ENCODE measurements at regions not wholly inside any gene's neighbourhood (a gene's known extent, or its start where the extent isn't known, plus 50 kb on each side); places are given as distances from the start of the nearest gene placed in this dataset.

- TF ChIP-seq CTCF (conservative IDR thresholded peaks at IDR 0.05; ENCODE audit: low read length), result no peak
- H3K4me3 ChIP-seq (ENCODE audit: low read length), result no peak overlapping the region
- DNase-seq (ENCODE audit: low read depth), result no peak
Measured at GRCh38 chr17:5823219-5823618, 238.9 kb upstream of the NLRP1 start.

- no peak for DNase-seq (ENCODE audit: low read depth)
- H3K4me3 ChIP-seq (ENCODE audit: low read length), result no peak overlapping the region
- no peak for TF ChIP-seq CTCF (conservative IDR thresholded peaks at IDR 0.05; ENCODE audit: low read length)
Measured at GRCh38 chr17:5825717-5826330, 241.5 kb upstream of the NLRP1 start.

GRCh38 chr17:5826384-5826783, 242.1 kb upstream of the NLRP1 start:
- no peak for TF ChIP-seq CTCF (conservative IDR thresholded peaks at IDR 0.05; ENCODE audit: low read length)
- no peak for DNase-seq (ENCODE audit: low read depth)
- H3K4me3 ChIP-seq (ENCODE audit: low read length), result no peak overlapping the region

- no peak for TF ChIP-seq CTCF (conservative IDR thresholded peaks at IDR 0.05; ENCODE audit: low read length)
- no peak for DNase-seq (ENCODE audit: low read depth)
- no peak overlapping the region for H3K4me3 ChIP-seq (ENCODE audit: low read length)
Measured at GRCh38 chr17:5830921-5831320, 239.3 kb upstream of the WSCD1 start.

GRCh38 chr17:5832886-5833285, 237.3 kb upstream of the WSCD1 start:
- TF ChIP-seq CTCF (conservative IDR thresholded peaks at IDR 0.05; ENCODE audit: low read length), result no peak
- DNase-seq (ENCODE audit: low read depth), result peak; percentile 74
- H3K4me3 ChIP-seq (ENCODE audit: low read length), result no peak overlapping the region

- DNase-seq (ENCODE audit: low read depth), result peak; percentile 62
- no peak for TF ChIP-seq CTCF (conservative IDR thresholded peaks at IDR 0.05; ENCODE audit: low read length)
- no peak overlapping the region for H3K4me3 ChIP-seq (ENCODE audit: low read length)
Measured at GRCh38 chr17:5837055-5837491, 233.1 kb upstream of the WSCD1 start.

- no peak overlapping the region for H3K4me3 ChIP-seq (ENCODE audit: low read length)
- no peak for DNase-seq (ENCODE audit: low read depth)
- no peak for TF ChIP-seq CTCF (conservative IDR thresholded peaks at IDR 0.05; ENCODE audit: low read length)
Measured at GRCh38 chr17:5838661-5839300, 231.4 kb upstream of the WSCD1 start.

Measured in AG10803 (cell line).